Activated CD8-positive, alpha-beta memory T cell treated with anti-CD3 and anti-CD28 coated beads, Interleukin-2, amount 50 U/mL, for 4 hours (primary cell): ENCODE measurements at regions not wholly inside any gene's neighbourhood (a gene's known extent, or its start where the extent isn't known, plus 50 kb on each side); places are given as distances from the start of the nearest gene placed in this dataset.
"Not testable (repeated sequence)": the region's sequence is repeated elsewhere in the genome, so short reads cannot be mapped to it uniquely, and the experiment has no call there.

Source experiments
- DNase-seq: peaks from one replicate; pipeline ENCODE4 v3.0.0-alpha.2; 2020

GRCh38 chr13:74264333-74264732 lies 130.1 kb upstream of the KLF12 start:
- no peak for DNase-seq

GRCh38 chr13:74260420-74260819 lies 126.2 kb upstream of the KLF12 start:
- not testable (repeated sequence) for DNase-seq

- DNase-seq: no peak
Observed at GRCh38 chr13:74259641-74260040, 125.4 kb upstream of the KLF12 start.

- no peak for DNase-seq
Observed at GRCh38 chr13:74258961-74259360, 124.8 kb upstream of the KLF12 start.

GRCh38 chr13:74256969-74257368 lies 122.8 kb upstream of the KLF12 start:
- no peak for DNase-seq

GRCh38 chr13:74253161-74253560 lies 119.0 kb upstream of the KLF12 start:
- DNase-seq: no peak

GRCh38 chr13:74251778-74252519 lies 117.7 kb upstream of the KLF12 start:
- no peak for DNase-seq

GRCh38 chr13:74250738-74251190 lies 116.6 kb upstream of the KLF12 start:
- DNase-seq: no peak

- no peak for DNase-seq
Observed at GRCh38 chr13:74248477-74248876, 114.3 kb upstream of the KLF12 start.

- DNase-seq: peak; percentile 39
Observed at GRCh38 chr13:74246487-74246886, 112.3 kb upstream of the KLF12 start.

GRCh38 chr13:74243637-74244526 lies 109.7 kb upstream of the KLF12 start:
- DNase-seq: no peak

GRCh38 chr13:74241343-74241742 lies 107.1 kb upstream of the KLF12 start:
- not testable (repeated sequence) for DNase-seq

GRCh38 chr13:74230984-74231501 lies 96.8 kb upstream of the KLF12 start:
- DNase-seq: no peak

GRCh38 chr13:74229242-74229641 lies 95.0 kb upstream of the KLF12 start:
- DNase-seq: no peak

- no peak for DNase-seq
Observed at GRCh38 chr13:74227476-74228158, 93.4 kb upstream of the KLF12 start.

- no peak for DNase-seq
Observed at GRCh38 chr13:74226791-74227475, 92.7 kb upstream of the KLF12 start.

- DNase-seq: no peak
Observed at GRCh38 chr13:74221752-74222151, 87.5 kb upstream of the KLF12 start.

GRCh38 chr13:74219566-74219965 lies 85.4 kb upstream of the KLF12 start:
- no peak for DNase-seq

- DNase-seq: no peak
Observed at GRCh38 chr13:74218291-74218690, 84.1 kb upstream of the KLF12 start.

GRCh38 chr13:74217811-74218210 lies 83.6 kb upstream of the KLF12 start:
- no peak for DNase-seq

GRCh38 chr13:74215420-74215819 lies 81.2 kb upstream of the KLF12 start:
- no peak for DNase-seq

GRCh38 chr13:74214321-74214720 lies 80.1 kb upstream of the KLF12 start:
- DNase-seq: no peak
